Transverse colon (tissue), 4 donors: ENCODE measurements at regions not wholly inside any gene's neighbourhood (a gene's known extent, or its start where the extent isn't known, plus 50 kb on each side); places are given as distances from the start of the nearest gene placed in this dataset.
A peak's percentile ranks its signal among the peaks of the same experiment; 100 is the strongest.
"Not testable (repeated sequence)": the region's sequence is repeated elsewhere in the genome, so short reads cannot be mapped to it uniquely, and the experiment has no call there.

Experiments used
- DNase-seq: peaks from one replicate; pipeline ENCODE4 v3.0.0-alpha.2; 2019
- H3K27ac ChIP-seq, 4 donors: fragments of 200-600 bp; sonication (generic); 2 replicates each; pipeline ENCODE4 v1.5.1; 2016 to 2018; ENCODE audit warnings: inconsistent platforms in 4 of 4
- H3K27me3 ChIP-seq: fragments of 200-600 bp; sonication (generic); 2 replicates; pipeline ENCODE4 v1.5.1; 2017; ENCODE audit warnings: inconsistent platforms
- H3K36me3 ChIP-seq, 4 donors: fragments of 200-600 bp; sonication (generic); 2 replicates each; pipeline ENCODE4 v1.5.1; 2017 to 2019; ENCODE audit warnings: inconsistent platforms in 4 of 4
- H3K4me1 ChIP-seq, 4 donors: fragments of 200-600 bp; sonication (generic); 2 replicates each; pipeline ENCODE4 v1.5.1; 2017 to 2020; ENCODE audit warnings: inconsistent platforms in 4 of 4
- H3K4me3 ChIP-seq, 4 donors: fragments of 200-600 bp; sonication (generic); 1 replicate in 1 of 4; 2 replicates in 3 of 4; pipeline versions ENCODE4 v1.5.1 to v1.6.1; 2017 to 2019; ENCODE audit warnings: inconsistent platforms in 4 of 4
- H3K9me3 ChIP-seq, 2 donors: fragments of 200-600 bp; sonication (generic); 2 replicates each; pipeline ENCODE4 v1.5.1; 2017 to 2019; ENCODE audit warnings: inconsistent platforms in 2 of 2
- CTCF ChIP-seq, 5 experiments: fragments of 200-600 bp in 3 of 5; fragments of 450-650 bp in 2 of 5; sonication (generic) in 3 of 5; IDR thresholded peaks; 1 replicate in 2 of 5; 2 replicates in 3 of 5; pipeline ENCODE4 v1.5.1; 2016 to 2017; ENCODE audit warnings: antibody characterized with exemption in 5 of 5, inconsistent platforms in 3 of 5, mild to moderate bottlenecking in 2 of 5, moderate library complexity in 1 of 5
- EP300 ChIP-seq: sonication (generic); formaldehyde crosslinking; IDR thresholded peaks from one replicate; pipeline ENCODE4 v1.6.1; 2017; ENCODE audit warnings: antibody characterized with exemption, low read depth
- POLR2A ChIP-seq: fragments of 450-650 bp; IDR thresholded peaks from one replicate; pipeline ENCODE4 v1.6.1; 2016; ENCODE audit warnings: antibody characterized with exemption, mild to moderate bottlenecking, moderate library complexity
- POLR2AphosphoS5 ChIP-seq, 3 donors: sonication (generic); formaldehyde crosslinking; IDR thresholded peaks; one replicate each; pipeline ENCODE4 v1.6.1; 2016; ENCODE audit warnings: antibody characterized with exemption in 3 of 3
- WGBS, 2 donors: methylation state at CpG; one replicate each; pipeline ENCODE4 v1.1.5; 2018; ENCODE audit warnings: low coverage in 1 of 2; 5-methylcytosine and 5-hydroxymethylcytosine counted together
- in situ Hi-C, 4 donors: fragments of 200-750 bp; cut with MboI; loops; one replicate each; pipeline versions ENCODE4 v1.15.0 to v1.15.1; 2017; ENCODE audit warnings: low sequenced_read_pairs in 3 of 4, low pct_ligation_motif_present in 1 of 4, low pct_unique_long_range_greater_than_20kb in 1 of 4
- intact Hi-C: fragments of 100-400 bp; cut with DNase I; formaldehyde crosslinking; loops from one replicate; pipeline ENCODE4 v1.15.1; 2023; ENCODE audit warnings: low total_unique reads

DNA sequence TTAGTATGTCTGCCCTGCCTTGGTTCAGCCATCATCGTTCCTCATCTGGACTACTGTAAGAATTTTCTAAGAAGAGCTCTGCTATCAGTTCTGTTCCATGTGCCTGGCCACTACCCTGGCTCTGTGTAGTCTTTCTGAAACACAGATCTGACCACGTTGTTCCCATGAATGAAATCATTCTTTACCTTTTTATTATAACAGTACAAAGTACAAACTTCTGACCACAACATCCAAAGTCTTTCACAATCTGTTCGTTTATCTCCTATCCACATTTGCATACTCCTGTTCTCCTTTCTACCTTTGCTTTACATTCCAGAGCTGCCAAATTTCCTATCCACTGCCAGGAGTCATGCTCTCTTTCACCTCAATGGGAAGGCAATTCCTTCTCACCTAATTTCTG is 284.6 kb upstream of the LRP1B start:
- 52 to 53% methylated on average over 3 of the region's 3 CpGs for WGBS, 2 donors
- peak; percentile 22 for DNase-seq
- Histone ChIP-seq H3K27me3 (no peaks in the 10 kb centered on the region), H3K4me1 (peaks cover 0 to 9% (median 0%) of the 10 kb centered on the region in 4 donors), H3K4me3 (no peak overlapping the region), H3K27ac (peak overlapping the region in 1 of 4 donors; percentile 31), H3K9me3 (no peaks in the 10 kb centered on the region), H3K36me3 (no peaks in the 10 kb centered on the region)
- TF ChIP-seq CTCF (IDR thresholded peaks at IDR 0.05) (no peak), EP300 (no peak), POLR2AphosphoS5 (IDR thresholded peaks at IDR 0.05) (no peak), POLR2A (no peak)
- intact Hi-C loops, result no loop called here
- in situ Hi-C loops, result no loop called here

- Histone ChIP-seq H3K4me1 (no peaks in the 10 kb centered on the region), H3K36me3 (no peaks in the 10 kb centered on the region), H3K27me3 (no peaks in the 10 kb centered on the region), H3K27ac (no peak overlapping the region), H3K4me3 (no peak overlapping the region), H3K9me3 (peaks cover 0 to 6% of the 10 kb centered on the region in 2 donors)
- TF ChIP-seq CTCF (IDR thresholded peaks at IDR 0.05), result no peak
- no peak for TF ChIP-seq EP300
- TF ChIP-seq POLR2A, result no peak
- TF ChIP-seq POLR2AphosphoS5 (IDR thresholded peaks at IDR 0.05), result no peak
- no peak for DNase-seq
- intact Hi-C loops, result no loop called here
- in situ Hi-C loops, result no loop called here
- WGBS, 2 donors, result 100% methylated on average over 1 of the region's 1 CpG; no CpG with 5 or more reads in 1 of the 2 donors
These were observed 267.4 kb upstream of the LRP1B start for GRCh38 chr2:142398212-142398611.

- H3K4me3 ChIP-seq, result no peak overlapping the region
- peaks cover 0 to 2% of the 10 kb centered on the region in 2 donors for H3K9me3 ChIP-seq
- no peaks in the 10 kb centered on the region for H3K4me1 ChIP-seq
- no peaks in the 10 kb centered on the region for H3K27me3 ChIP-seq
- H3K27ac ChIP-seq, result no peak overlapping the region
- WGBS, 2 donors, result 60 to 65% methylated on average over 1 of the region's 1 CpG
- no peaks in the 10 kb centered on the region for H3K36me3 ChIP-seq
- in situ Hi-C loops, result no loop called here
- no peak for DNase-seq
- intact Hi-C loops, result no loop called here
- no peak for TF ChIP-seq POLR2A
- no peak for TF ChIP-seq EP300
These were observed 264.5 kb upstream of the LRP1B start for GRCh38 chr2:142395291-142395690.

GRCh38 chr2:142380372-142380771 is 249.6 kb upstream of the LRP1B start:
- intact Hi-C loops (no loop called here), in situ Hi-C loops (no loop called here)
- Histone ChIP-seq H3K27me3 (no peaks in the 10 kb centered on the region), H3K4me3 (no peak overlapping the region), H3K36me3 (no peaks in the 10 kb centered on the region), H3K9me3 (no peaks in the 10 kb centered on the region), H3K4me1 (no peaks in the 10 kb centered on the region), H3K27ac (no peak overlapping the region)
- no peak for DNase-seq
- no peak for TF ChIP-seq EP300
- TF ChIP-seq POLR2A, result no peak
- no peak for TF ChIP-seq CTCF (IDR thresholded peaks at IDR 0.05)
- no peak for TF ChIP-seq POLR2AphosphoS5 (IDR thresholded peaks at IDR 0.05)

- intact Hi-C loops, DNase-seq, H3K36me3 ChIP-seq, H3K27me3 ChIP-seq, in situ Hi-C loops, H3K27ac ChIP-seq, H3K4me3 ChIP-seq, H3K4me1 ChIP-seq, H3K9me3 ChIP-seq: not testable (repeated sequence)
- 80 to 83% methylated on average over 1 to 7 of the region's 7 CpGs for WGBS, 2 donors
These were observed 231.3 kb upstream of the LRP1B start for GRCh38 chr2:142362069-142362468.
